GM21529 (cell line): ENCODE measurements at regions not wholly inside any gene's neighbourhood (a gene's known extent, or its start where the extent isn't known, plus 50 kb on each side); places are given as distances from the start of the nearest gene placed in this dataset.
A peak's percentile ranks its signal among the peaks of the same experiment; 100 is the strongest.
"Not testable (repeated sequence)": the region's sequence is repeated elsewhere in the genome, so short reads cannot be mapped to it uniquely, and the experiment has no call there.

Experiments used
- ATAC-seq: cut with Tn5 transposase; IDR thresholded peaks from one replicate; pipeline ENCODE4 v1.9.1; 2021; ENCODE audit not compliant: unreplicated experiment

DNA sequence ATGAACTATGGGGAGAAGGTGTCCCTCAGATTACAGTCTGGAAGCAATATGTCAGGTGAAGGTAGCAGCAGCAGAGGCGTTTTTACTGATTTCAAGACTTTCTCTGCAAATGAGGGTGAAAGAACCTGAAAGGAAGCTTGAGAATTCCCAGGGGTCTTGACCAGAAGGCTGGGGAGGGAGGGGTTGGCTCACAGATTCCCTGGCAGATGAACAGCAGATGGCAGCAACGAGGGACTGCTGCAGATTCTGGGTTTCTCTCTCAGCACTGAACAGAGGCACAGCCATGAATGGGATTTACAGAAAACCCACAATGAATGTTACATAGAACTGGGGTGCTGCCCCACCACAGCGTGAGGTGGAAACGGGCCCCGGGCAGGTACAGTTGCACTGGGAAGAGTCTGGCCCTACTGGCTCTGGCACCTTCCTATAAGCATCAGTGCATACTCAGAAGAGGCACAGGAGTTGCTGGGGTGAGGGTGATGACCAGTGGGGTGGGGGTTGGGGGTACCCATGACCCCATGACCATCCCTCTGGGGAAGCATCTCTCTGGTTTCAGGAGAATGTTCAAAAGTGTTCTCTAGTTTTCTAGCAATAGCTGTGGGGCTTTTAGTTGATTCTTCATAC lies 317.8 kb downstream of the SH2D4B start:
- ATAC-seq = peak; percentile 66

DNA sequence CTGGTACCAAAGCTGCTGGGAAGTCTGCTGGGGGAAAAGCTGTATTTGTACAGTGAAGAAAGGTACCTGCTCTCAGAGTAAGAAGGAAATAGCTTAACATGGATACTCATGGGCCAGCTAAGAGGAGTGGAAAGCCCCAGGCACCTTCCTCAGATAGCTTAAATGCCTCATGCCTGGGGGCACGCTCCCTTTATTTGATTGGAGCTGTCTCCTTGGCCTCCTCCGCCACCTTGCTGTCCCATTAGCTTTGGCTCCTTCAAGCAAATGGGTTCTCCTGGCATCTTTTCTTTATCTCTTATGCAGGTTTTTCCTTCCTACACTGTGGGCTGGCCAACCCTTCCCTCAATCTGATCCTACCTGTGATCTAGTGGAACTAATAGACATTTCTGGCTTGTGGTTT lies 318.5 kb downstream of the SH2D4B start:
- no peak for ATAC-seq

DNA sequence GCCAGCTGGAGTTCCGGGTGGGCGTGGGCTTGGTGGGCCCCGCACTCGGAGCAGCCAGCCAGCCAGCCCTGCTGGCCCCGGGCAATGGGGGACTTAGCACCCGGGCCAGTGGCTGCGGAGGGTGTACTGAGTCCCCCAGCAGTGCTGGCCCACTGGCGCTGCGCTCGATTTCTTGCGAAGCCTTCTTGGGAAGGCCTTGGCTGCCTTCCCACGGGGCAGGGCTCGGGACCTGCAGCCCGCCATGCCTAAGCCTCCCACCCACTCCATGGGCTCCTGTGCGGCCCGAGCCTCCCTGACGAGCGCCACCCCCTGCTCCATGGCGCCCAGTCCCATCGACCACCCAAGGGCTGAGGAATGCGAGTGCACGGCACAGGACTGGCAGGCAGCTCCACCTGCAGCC lies 321.6 kb downstream of the SH2D4B start:
- not testable (repeated sequence) for ATAC-seq

DNA sequence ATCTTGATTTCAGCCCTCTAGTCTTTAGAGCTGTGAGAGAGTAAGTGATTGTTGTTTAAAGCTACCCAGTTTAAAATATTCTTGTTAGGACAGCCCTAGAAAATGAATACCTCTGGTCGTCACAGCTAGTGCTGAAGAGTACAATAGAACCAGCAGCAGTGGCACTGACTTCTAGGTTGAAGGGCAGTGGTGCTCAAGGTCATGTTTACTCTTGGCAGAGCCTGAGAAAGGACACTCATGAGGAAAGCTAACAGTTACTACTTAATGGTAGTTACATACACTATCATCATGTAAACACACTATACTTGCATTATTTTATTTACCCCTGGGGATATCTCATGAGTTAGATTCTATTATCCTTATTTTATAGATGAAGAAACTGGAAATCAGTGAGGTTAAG lies 323.0 kb downstream of the SH2D4B start:
- ATAC-seq = no peak

DNA sequence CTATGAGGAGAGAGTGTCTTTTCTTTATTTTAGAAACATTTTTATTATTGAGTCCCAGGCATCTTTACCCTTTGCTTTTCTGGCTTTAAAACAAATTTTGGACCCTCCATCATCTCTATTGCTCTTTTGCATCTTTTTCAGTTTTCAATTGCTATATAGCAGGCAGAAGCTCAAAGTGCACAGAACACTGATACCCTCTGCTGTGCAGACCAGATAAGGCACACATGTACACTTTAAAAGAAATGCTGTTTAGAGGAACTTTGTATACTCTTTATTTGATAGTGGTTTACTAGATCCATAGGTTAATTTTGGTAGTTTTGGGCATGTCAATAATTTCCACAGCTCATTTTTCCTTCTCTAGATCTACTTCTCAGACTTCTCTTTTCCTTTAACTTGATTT lies 324.2 kb downstream of the SH2D4B start:
- no peak for ATAC-seq

DNA sequence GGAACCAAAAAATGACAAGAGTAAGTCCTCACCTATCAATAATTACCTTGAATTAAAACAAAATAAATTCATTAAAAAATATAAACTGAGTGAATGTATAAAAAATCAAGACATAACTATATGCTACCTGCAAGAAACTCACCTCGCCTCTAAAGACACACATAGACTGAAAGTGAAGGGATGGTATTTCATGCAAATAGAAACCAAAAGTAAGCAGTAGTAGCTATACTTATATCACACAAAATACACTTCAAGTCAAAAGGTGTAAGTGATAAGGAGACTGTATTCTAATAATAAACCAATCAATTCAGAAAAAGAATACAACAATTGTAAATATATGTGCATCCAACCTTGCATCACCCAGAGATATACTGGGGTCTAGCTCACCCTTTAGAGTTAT lies 332.6 kb downstream of the SH2D4B start:
- peak; percentile 96 for ATAC-seq

DNA sequence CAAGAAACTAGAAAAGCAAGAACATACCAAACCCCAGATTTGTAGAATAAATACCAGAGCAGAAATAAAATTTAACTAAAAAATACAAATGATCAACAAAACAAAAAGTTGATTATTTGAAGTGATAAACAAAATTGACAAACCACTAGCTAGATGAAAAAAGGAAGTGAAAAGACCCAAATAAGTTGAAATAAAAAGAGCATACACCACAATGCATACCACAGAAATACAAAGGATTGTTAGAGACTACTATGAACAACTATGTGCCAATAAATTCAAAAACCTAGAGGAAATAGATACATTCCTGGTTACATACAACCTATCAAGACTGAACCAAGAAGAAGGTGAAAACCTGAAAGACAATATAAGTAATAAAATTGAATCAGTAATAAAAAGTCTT lies 333.4 kb downstream of the SH2D4B start:
- ATAC-seq = peak; percentile 56

DNA sequence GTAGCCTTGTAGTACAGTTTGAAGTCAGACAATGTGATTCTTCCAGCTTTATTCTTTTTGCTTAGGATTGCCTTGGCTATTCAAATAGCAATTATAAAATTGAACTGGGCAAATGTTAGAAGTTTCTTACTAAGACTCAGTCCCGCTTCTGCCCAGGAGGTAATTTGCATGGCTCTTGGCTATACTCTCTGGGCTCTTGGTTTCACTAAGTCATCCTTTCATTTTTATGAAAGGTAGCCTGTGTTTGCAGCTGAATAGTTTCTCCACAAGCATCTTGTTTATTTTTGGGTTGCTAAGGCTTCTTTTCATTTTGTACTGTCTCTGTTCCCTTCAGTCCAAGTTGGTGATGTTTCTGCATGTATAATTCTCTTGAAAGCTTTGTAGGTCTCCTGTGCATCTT lies 340.6 kb downstream of the SH2D4B start:
- peak; percentile 55 for ATAC-seq

DNA sequence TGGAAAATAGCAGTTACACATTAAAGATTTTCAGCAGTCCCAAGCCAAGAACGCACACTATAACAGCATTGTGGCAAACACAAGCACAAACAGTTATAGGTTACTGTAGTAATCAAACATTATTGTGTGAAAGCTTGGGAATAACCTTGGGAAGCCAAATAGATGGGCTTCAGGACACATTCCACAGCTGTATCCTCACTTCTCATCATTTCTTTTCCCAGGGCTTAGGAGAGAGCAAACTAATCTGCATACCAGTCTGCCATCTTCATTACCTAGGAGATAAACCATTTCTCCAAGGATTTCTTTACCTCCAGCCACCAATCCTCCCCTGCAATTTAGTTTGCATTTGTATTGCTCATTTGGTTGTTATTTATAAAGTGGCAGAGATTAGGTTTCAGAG lies 352.4 kb downstream of the SH2D4B start:
- no peak for ATAC-seq

DNA sequence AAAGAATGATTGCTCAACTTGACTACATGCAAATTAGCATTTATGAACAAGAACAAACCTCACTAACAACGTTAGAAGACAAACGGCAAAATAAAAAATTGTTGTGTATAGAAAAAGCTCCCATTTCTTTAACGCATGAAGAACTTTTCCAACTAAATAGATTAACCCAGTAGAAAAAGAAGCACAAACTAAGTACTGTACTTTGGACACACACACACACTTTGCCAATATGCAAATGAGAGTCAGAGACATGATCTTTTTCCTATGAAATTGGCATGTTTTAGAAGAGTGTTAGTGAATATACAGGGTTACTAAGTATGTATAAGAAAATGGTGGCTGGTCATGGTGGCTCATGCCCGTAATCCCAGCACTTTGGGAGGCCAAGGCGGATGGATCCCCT lies 355.6 kb downstream of the SH2D4B start:
- ATAC-seq = no peak

DNA sequence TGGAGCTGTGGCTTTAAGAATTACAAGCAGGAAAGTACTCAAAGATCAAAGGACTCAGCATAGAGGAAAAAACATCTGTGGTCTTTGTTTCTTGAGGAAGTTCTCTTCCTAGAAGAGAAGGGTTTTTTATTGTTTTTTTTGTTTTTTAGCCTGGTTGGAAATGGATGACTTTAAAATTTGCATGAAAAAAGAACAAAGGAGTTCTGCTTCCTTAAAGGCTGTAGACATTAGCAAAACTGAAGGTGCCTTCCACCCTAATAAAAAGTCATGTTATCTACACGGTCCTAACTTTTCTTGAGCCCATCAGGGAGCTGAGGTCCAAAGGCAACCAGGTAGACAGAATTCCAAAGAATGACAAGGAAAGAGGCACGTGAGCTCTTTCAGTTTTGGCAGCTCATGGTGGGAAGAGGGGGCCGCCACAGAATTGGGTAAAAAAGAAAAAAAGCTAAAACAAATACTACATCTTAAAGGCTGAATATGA lies 356.6 kb downstream of the SH2D4B start:
- no peak for ATAC-seq

DNA sequence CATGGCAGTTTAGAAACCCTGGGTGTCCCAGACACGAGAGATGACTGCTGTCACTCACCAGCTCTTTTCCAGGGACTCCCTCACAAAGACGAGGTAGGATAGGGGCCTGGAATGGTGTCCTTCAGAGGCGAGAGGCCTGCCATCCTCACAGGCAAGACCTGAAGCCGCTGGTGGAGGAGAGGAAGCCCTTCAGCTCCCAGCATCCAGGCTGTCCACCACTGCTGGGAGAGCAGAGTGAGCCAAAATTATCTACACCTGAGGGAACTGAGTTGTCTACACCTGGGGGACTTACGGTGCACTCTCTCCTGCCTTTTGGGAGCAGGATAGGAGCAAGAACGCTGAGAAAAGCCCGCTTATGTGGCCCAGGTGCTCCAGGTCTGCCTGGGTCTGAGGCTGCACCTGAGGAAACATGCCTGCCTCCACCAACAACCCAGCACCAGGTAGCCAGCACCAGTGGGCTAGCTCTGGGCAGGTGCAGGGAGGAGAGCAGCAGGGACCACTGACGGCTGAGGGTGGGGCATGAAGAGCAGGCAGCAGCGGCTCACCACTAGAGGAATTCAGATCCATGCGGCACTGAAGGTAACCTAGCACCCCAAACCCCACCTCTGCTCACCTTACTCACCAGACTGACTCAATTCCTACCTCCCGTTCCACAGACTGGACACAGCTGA lies 357.2 kb downstream of the SH2D4B start:
- no peak for ATAC-seq

DNA sequence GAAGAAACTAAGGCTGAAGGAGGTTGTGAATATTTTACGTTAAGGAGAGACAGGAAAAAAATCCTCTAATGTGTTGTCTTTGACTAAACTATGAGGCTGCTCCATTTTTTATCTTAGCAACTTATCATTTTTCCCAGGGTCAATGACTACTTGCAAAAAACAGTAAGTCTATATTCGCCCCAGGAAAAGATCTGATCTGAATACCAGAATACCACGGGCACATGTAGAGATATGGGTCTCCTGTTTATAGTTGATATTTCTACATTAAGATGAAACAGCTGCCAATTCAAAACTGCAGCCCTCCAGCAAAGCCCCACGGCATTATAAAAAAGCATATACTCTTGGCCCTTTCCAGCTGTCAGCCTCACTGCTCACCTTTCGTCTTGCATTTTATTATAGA lies 358.4 kb downstream of the SH2D4B start:
- ATAC-seq = no peak

DNA sequence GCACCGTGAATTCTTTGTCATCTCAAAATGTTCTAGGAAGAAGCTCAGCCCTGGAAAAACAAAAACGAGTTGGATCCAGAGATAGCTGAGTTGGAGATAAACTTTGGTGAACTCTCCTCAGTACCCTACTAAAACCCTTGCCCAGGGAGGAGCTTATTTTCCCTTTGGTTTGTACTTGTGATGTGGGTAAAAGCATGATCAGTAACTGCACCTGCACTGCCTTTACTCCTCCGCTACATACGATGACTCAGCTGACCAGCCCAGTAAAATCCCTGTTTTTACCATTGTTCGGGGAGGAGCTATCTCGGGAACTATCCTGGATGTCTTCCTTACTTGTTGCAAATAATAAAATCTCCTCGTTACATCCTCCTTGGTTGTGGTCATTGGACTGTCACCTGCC lies 359.3 kb downstream of the SH2D4B start:
- ATAC-seq = no peak

DNA sequence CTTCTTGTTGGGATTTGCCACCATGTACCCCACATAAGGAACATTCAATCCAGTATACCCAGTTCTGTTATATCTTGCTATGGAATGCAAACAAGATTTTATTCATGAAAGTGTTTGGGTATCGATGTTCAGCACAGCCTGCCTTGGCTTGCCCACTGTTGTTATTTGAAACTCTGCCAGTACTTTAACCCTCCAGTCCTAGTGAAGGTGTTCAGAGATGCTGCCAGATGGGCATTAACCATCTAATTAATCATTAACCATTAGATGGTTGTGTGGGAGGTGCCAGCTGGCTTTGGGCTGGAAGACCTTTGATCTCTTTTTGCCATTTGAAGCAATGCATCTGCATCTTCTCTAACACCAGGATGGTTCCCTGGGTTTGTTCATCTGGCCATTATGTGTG lies 363.0 kb downstream of the SH2D4B start:
- ATAC-seq = no peak

DNA sequence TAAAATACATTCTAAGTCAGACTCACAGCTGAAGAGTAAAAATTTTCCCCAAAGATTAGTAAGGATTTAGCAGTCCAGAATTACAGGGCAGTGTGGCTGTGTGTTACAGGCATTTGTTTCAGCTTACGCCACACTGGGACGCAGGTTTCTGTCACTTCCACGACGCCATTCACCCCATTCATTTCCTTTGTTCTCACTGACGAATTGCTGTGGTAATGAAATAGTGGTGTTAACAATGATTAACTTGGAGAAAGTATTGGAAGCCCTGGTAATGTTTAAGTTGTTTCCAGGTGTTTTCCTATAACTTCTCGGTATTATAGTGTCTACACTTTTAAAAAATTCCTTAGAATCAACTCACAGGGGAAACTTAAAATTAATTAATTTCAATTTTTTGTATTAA lies 370.9 kb downstream of the SH2D4B start:
- ATAC-seq = no peak

DNA sequence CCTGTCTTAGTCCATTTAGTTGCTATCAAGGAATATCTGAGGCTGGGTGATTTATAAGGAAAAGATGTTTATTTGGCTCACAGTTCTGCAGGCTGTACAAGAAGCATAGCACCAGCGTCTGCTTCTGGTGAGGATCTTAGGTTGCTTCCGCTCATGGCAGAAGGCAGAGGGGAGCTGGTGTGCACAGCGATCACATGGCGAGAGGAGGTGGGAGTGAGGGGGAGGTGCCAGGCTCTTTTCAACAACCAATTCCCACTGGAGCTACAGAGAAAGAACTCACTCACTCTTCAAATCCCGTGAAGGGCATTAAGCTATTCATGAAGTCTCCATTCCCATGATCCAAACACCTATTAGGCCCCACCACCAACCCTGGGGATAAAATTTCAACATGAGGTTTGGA lies 371.6 kb downstream of the SH2D4B start:
- no peak for ATAC-seq

DNA sequence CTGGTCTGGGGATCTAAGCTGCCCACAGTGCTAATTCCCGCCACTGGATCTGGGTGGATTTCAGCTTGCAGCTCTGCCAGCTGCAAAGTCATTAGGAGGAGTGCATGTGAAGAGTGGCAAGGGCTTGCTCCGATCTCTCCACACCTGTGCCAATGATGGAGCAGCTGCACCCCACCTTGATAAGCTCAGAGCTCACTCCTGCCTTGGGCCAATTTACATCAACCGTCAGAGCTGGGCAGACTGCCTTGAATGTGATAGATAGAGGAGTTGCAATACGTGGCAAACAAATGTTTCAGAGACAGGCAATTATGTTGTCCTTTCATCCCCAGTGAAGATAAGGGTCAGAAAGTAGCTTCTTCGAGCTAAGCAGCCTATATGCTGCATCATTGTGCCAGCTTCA lies 379.9 kb downstream of the SH2D4B start:
- ATAC-seq = no peak

DNA sequence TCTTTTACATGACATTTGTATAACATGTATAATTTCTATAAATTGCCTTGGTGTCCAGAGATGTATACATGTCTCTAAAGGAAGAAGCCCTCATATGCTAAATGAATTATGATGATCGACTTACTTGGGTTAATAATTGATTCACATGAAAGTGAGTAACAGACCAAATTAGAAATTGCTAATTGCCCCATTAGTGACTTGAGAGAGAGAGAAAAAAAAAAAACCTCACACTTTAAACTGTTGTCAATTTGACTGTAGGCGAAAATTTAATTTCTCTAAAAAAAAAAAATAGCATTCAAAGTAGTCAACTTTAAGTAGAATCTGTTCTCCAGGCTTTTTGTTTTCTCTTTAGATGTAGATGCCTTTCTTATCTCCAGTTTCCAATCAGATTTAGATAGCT lies 383.3 kb downstream of the SH2D4B start:
- no peak for ATAC-seq

DNA sequence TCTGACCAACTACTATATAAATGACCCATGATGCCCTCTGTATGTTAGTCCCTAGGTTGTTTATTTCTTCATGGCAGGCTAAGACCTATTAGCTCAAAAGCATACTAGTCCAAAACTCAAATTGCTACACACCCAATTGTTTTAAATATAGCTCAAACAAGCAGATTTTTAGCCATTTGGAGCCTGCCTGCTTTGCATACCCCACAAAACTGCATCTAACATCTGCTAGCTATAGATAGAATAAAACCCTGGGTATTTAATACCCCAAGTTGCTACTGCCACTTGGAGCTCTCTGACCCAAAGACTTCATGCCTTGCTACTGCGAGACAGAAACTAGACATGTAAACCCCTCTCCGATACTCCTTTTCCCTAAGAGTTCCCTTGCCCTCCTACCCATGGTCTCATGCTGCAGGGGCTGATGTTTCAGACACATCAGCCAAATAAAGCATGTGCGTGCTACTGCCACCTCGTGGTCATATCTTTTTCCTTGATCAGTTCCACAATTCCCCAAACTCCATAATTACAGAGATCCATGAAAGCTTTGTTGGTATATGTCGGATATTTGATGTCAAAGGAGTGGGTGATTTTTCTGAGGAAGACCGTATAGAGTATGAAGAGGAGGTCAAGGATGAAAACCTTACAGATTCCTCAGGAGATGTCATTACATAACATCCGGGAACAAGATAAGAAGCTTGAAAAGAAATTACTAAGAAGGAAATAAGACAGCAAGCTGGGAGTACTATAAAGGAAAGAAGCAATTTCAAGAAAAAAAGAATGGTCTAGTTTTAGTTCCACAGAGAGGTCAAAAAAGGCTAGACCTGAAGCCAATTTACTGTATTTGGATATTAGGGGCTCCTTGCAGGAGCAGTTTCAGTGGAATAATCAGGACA lies 386.6 kb downstream of the SH2D4B start:
- ATAC-seq = peak; percentile 78

DNA sequence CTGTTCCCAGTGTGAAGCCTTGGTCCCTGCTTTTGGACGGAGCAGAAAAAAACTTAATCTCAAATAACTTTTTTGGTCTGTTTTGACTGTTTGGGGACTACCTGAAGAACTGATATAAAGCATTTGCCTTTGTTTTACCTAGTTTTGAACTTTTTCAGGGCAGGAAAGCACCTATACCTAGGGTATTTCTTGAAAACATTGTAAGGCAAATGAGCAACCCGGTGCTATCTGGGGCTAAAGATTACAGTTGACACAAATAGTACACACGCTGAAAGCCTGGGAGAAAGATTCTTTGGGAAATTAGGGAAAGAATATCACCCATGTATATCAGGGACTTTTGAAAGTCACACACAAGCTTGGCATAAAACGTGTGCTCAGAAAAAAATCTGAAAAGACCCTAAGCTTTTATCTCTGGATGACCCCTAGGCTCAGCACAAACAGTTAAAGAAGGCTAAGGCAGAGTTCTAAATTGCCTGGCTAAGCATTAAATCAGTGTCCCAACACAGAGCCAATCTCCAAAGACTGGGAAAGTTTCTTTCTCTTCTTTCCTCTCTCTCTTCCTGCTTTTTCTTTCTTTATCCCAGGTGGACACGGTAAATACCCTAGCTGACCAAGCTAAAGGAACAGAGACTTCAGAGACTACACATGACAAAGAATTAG lies 389.8 kb downstream of the SH2D4B start:
- no peak for ATAC-seq
